ENCODE measurements at regions not wholly inside any gene's neighbourhood (a gene's known extent, or its start where the extent isn't known, plus 50 kb on each side); places are given as distances from the start of the nearest gene placed in this dataset.

- Mint-ChIP-seq H3K27me3 (ENCODE audit: low read depth) (no peaks in the 10 kb centered on the region), H3K4me3 (no peak overlapping the region), H3K27ac (no peak overlapping the region), H3K9me3 (peaks cover 5% of the 10 kb centered on the region), H3K4me1 (ENCODE audit: low read depth) (no peaks in the 10 kb centered on the region), H3K36me3 (ENCODE audit: low read depth) (no peaks in the 10 kb centered on the region)
- intact Hi-C loops (cut with micrococcal nuclease): no loop called here
- DNase-seq: no peak
- CTCF ChIA-PET: no interaction called here
These were observed 1305.0 kb downstream of the PCDH18 start for GRCh38 chr4:136227315-136227714.

- Mint-ChIP-seq H3K36me3 (ENCODE audit: low read depth) (no peaks in the 10 kb centered on the region), H3K9me3 (no peaks in the 10 kb centered on the region), H3K27ac (no peak overlapping the region), H3K4me1 (ENCODE audit: low read depth) (no peaks in the 10 kb centered on the region), H3K27me3 (ENCODE audit: low read depth) (no peaks in the 10 kb centered on the region), H3K4me3 (no peak overlapping the region)
- intact Hi-C loops (cut with micrococcal nuclease): no loop called here
- CTCF ChIA-PET: no interaction called here
- DNase-seq: no peak
These were observed 1312.6 kb downstream of the PCDH18 start for GRCh38 chr4:136219592-136220125.

GRCh38 chr4:136203199-136203598, 1329.1 kb downstream of the PCDH18 start:
- no peaks in the 10 kb centered on the region for H3K36me3 Mint-ChIP-seq (ENCODE audit: low read depth)
- H3K4me1 Mint-ChIP-seq (ENCODE audit: low read depth): no peaks in the 10 kb centered on the region
- H3K4me3 Mint-ChIP-seq: no peak overlapping the region
- DNase-seq: no peak
- H3K9me3 Mint-ChIP-seq: peaks cover 4% of the 10 kb centered on the region
- intact Hi-C loops (cut with micrococcal nuclease): no loop called here
- H3K27me3 Mint-ChIP-seq (ENCODE audit: low read depth): no peaks in the 10 kb centered on the region
- no peak overlapping the region for H3K27ac Mint-ChIP-seq
- CTCF ChIA-PET: no interaction called here

GRCh38 chr4:136198358-136198757, 1333.9 kb downstream of the PCDH18 start:
- Mint-ChIP-seq H3K36me3 (ENCODE audit: low read depth) (no peaks in the 10 kb centered on the region), H3K9me3 (no peaks in the 10 kb centered on the region), H3K4me3 (no peak overlapping the region), H3K4me1 (ENCODE audit: low read depth) (no peaks in the 10 kb centered on the region), H3K27me3 (ENCODE audit: low read depth) (no peaks in the 10 kb centered on the region), H3K27ac (no peak overlapping the region)
- intact Hi-C loops (cut with micrococcal nuclease): no loop called here
- CTCF ChIA-PET: no interaction called here
- no peak for DNase-seq

GRCh38 chr4:136194962-136195361, 1337.3 kb downstream of the PCDH18 start:
- Mint-ChIP-seq H3K4me1 (ENCODE audit: low read depth) (no peaks in the 10 kb centered on the region), H3K27me3 (ENCODE audit: low read depth) (no peaks in the 10 kb centered on the region), H3K27ac (no peak overlapping the region), H3K4me3 (no peak overlapping the region), H3K36me3 (ENCODE audit: low read depth) (no peaks in the 10 kb centered on the region), H3K9me3 (no peaks in the 10 kb centered on the region)
- CTCF ChIA-PET: no interaction called here
- no peak for DNase-seq
- intact Hi-C loops (cut with micrococcal nuclease): no loop called here

GRCh38 chr4:136186650-136187049, 1345.6 kb downstream of the PCDH18 start:
- H3K4me3 Mint-ChIP-seq: no peak overlapping the region
- no peak overlapping the region for H3K27ac Mint-ChIP-seq
- intact Hi-C loops (cut with micrococcal nuclease): no loop called here
- H3K9me3 Mint-ChIP-seq: peaks cover 15% of the 10 kb centered on the region
- no peaks in the 10 kb centered on the region for H3K4me1 Mint-ChIP-seq (ENCODE audit: low read depth)
- CTCF ChIA-PET: no interaction called here
- H3K27me3 Mint-ChIP-seq (ENCODE audit: low read depth): no peaks in the 10 kb centered on the region
- no peaks in the 10 kb centered on the region for H3K36me3 Mint-ChIP-seq (ENCODE audit: low read depth)
- no peak for DNase-seq

- Mint-ChIP-seq H3K9me3 (peaks cover 8% of the 10 kb centered on the region), H3K27me3 (ENCODE audit: low read depth) (no peaks in the 10 kb centered on the region), H3K4me3 (no peak overlapping the region), H3K27ac (no peak overlapping the region), H3K36me3 (ENCODE audit: low read depth) (no peaks in the 10 kb centered on the region), H3K4me1 (ENCODE audit: low read depth) (no peaks in the 10 kb centered on the region)
- CTCF ChIA-PET: no interaction called here
- intact Hi-C loops (cut with micrococcal nuclease): no loop called here
- no peak for DNase-seq
These were observed 1348.8 kb downstream of the PCDH18 start for GRCh38 chr4:136183513-136183912.

- peaks cover 1% of the 10 kb centered on the region for H3K9me3 Mint-ChIP-seq
- no peaks in the 10 kb centered on the region for H3K4me1 Mint-ChIP-seq (ENCODE audit: low read depth)
- no peaks in the 10 kb centered on the region for H3K27me3 Mint-ChIP-seq (ENCODE audit: low read depth)
- no peak for DNase-seq
- H3K4me3 Mint-ChIP-seq: no peak overlapping the region
- CTCF ChIA-PET: no interaction called here
- H3K36me3 Mint-ChIP-seq (ENCODE audit: low read depth): no peaks in the 10 kb centered on the region
- no peak overlapping the region for H3K27ac Mint-ChIP-seq
- intact Hi-C loops (cut with micrococcal nuclease): no loop called here
These were observed 1375.3 kb downstream of the PCDH18 start for GRCh38 chr4:136156947-136157346.

- Mint-ChIP-seq H3K4me3 (no peak overlapping the region), H3K4me1 (ENCODE audit: low read depth) (no peaks in the 10 kb centered on the region), H3K27ac (no peak overlapping the region), H3K9me3 (peaks cover 8% of the 10 kb centered on the region), H3K27me3 (ENCODE audit: low read depth) (no peaks in the 10 kb centered on the region), H3K36me3 (ENCODE audit: low read depth) (no peaks in the 10 kb centered on the region)
- no peak for DNase-seq
- intact Hi-C loops (cut with micrococcal nuclease): no loop called here
- CTCF ChIA-PET: interaction anchor here (0.6 kb wide), 1 partner anchor 191 kb away, joined by 3 read pairs; no protein-coding TSS in a partner anchor
These were observed 1382.2 kb downstream of the PCDH18 start for GRCh38 chr4:136150046-136150445.

GRCh38 chr4:136136601-136137000, 1395.7 kb downstream of the PCDH18 start:
- Mint-ChIP-seq H3K27ac (no peak overlapping the region), H3K4me3 (no peak overlapping the region), H3K4me1 (ENCODE audit: low read depth) (no peaks in the 10 kb centered on the region), H3K9me3 (no peaks in the 10 kb centered on the region), H3K36me3 (ENCODE audit: low read depth) (no peaks in the 10 kb centered on the region), H3K27me3 (ENCODE audit: low read depth) (no peaks in the 10 kb centered on the region)
- CTCF ChIA-PET: no interaction called here
- DNase-seq: no peak
- intact Hi-C loops (cut with micrococcal nuclease): no loop called here

- H3K4me3 Mint-ChIP-seq: no peak overlapping the region
- DNase-seq: no peak
- no peaks in the 10 kb centered on the region for H3K27me3 Mint-ChIP-seq (ENCODE audit: low read depth)
- no peaks in the 10 kb centered on the region for H3K36me3 Mint-ChIP-seq (ENCODE audit: low read depth)
- H3K27ac Mint-ChIP-seq: no peak overlapping the region
- H3K4me1 Mint-ChIP-seq (ENCODE audit: low read depth): no peaks in the 10 kb centered on the region
- CTCF ChIA-PET: no interaction called here
- peaks cover 2% of the 10 kb centered on the region for H3K9me3 Mint-ChIP-seq
- intact Hi-C loops (cut with micrococcal nuclease): no loop called here
These were observed 1408.0 kb downstream of the PCDH18 start for GRCh38 chr4:136124251-136124745.

GRCh38 chr4:136121426-136121825, 1410.9 kb downstream of the PCDH18 start:
- Mint-ChIP-seq H3K27me3 (ENCODE audit: low read depth) (no peaks in the 10 kb centered on the region), H3K27ac (no peak overlapping the region), H3K36me3 (ENCODE audit: low read depth) (no peaks in the 10 kb centered on the region), H3K4me1 (ENCODE audit: low read depth) (no peaks in the 10 kb centered on the region), H3K9me3 (peaks cover 2% of the 10 kb centered on the region), H3K4me3 (no peak overlapping the region)
- intact Hi-C loops (cut with micrococcal nuclease): no loop called here
- no peak for DNase-seq
- CTCF ChIA-PET: no interaction called here

- H3K4me1 Mint-ChIP-seq (ENCODE audit: low read depth): no peaks in the 10 kb centered on the region
- no peak overlapping the region for H3K27ac Mint-ChIP-seq
- no peaks in the 10 kb centered on the region for H3K36me3 Mint-ChIP-seq (ENCODE audit: low read depth)
- intact Hi-C loops (cut with micrococcal nuclease): no loop called here
- H3K9me3 Mint-ChIP-seq: no peaks in the 10 kb centered on the region
- H3K27me3 Mint-ChIP-seq (ENCODE audit: low read depth): no peaks in the 10 kb centered on the region
- H3K4me3 Mint-ChIP-seq: no peak overlapping the region
- no peak for DNase-seq
- CTCF ChIA-PET: no interaction called here
These were observed 1418.4 kb downstream of the PCDH18 start for GRCh38 chr4:136113921-136114320.

GRCh38 chr4:136112116-136112515, 1420.2 kb downstream of the PCDH18 start:
- CTCF ChIA-PET: no interaction called here
- intact Hi-C loops (cut with micrococcal nuclease): no loop called here
- H3K27ac Mint-ChIP-seq: no peak overlapping the region
- H3K27me3 Mint-ChIP-seq (ENCODE audit: low read depth): no peaks in the 10 kb centered on the region
- H3K4me3 Mint-ChIP-seq: no peak overlapping the region
- no peaks in the 10 kb centered on the region for H3K4me1 Mint-ChIP-seq (ENCODE audit: low read depth)
- no peaks in the 10 kb centered on the region for H3K9me3 Mint-ChIP-seq
- no peak for DNase-seq
- no peaks in the 10 kb centered on the region for H3K36me3 Mint-ChIP-seq (ENCODE audit: low read depth)
